SH-SY5Y (cell line): ENCODE measurements at regions not wholly inside any gene's neighbourhood (a gene's known extent, or its start where the extent isn't known, plus 50 kb on each side); places are given as distances from the start of the nearest gene placed in this dataset.

Source experiments
- GATA2 ChIP-seq: IDR thresholded peaks from 2 replicates; pipeline ENCODE4 v1.6.1; 2011; ENCODE audit warnings: mild to moderate bottlenecking, low read depth, low read length
- GATA3 ChIP-seq: IDR thresholded peaks from 2 replicates; pipeline ENCODE4 v1.6.1; 2011; ENCODE audit warnings: low read depth, mild to moderate bottlenecking, low read length, moderate library complexity

GRCh38 chr9:32875242-32875641 is 91.9 kb downstream of the TMEM215 start:
- TF ChIP-seq GATA2 = no peak
- no peak for TF ChIP-seq GATA3

- TF ChIP-seq GATA3 = no peak
- no peak for TF ChIP-seq GATA2
Observed at GRCh38 chr9:32875748-32876147, 92.4 kb downstream of the TMEM215 start.

- TF ChIP-seq GATA2 (no peak), GATA3 (no peak)
Observed at GRCh38 chr9:32877103-32877502, 93.8 kb downstream of the TMEM215 start.

- TF ChIP-seq GATA3 (no peak), GATA2 (no peak)
Observed at GRCh38 chr9:32877639-32878217, 94.4 kb downstream of the TMEM215 start.

GRCh38 chr9:32879335-32879734 is 96.0 kb downstream of the TMEM215 start:
- no peak for TF ChIP-seq GATA2
- no peak for TF ChIP-seq GATA3

GRCh38 chr9:32881948-32882347 is 98.6 kb downstream of the TMEM215 start:
- TF ChIP-seq GATA3 (no peak), GATA2 (no peak)

- TF ChIP-seq GATA2 (no peak), GATA3 (no peak)
Observed at GRCh38 chr9:32882705-32883104, 99.4 kb downstream of the TMEM215 start.

- no peak for TF ChIP-seq GATA3
- TF ChIP-seq GATA2 = no peak
Observed at GRCh38 chr9:32884482-32884881, 101.1 kb downstream of the TMEM215 start.

GRCh38 chr9:32886021-32886420 is 102.7 kb downstream of the TMEM215 start:
- TF ChIP-seq GATA2 = no peak
- no peak for TF ChIP-seq GATA3

- TF ChIP-seq GATA3 = no peak
- TF ChIP-seq GATA2 = no peak
Observed at GRCh38 chr9:32899181-32899580, 102.2 kb downstream of the APTX start.

- TF ChIP-seq GATA3 (no peak), GATA2 (no peak)
Observed at GRCh38 chr9:32899761-32900160, 101.7 kb downstream of the APTX start.

GRCh38 chr9:32906213-32906612 is 95.2 kb downstream of the APTX start:
- TF ChIP-seq GATA3 (no peak), GATA2 (no peak)

- no peak for TF ChIP-seq GATA2
- TF ChIP-seq GATA3 = no peak
Observed at GRCh38 chr9:32915802-32916201, 85.6 kb downstream of the APTX start.

GRCh38 chr9:32918628-32919027 is 82.8 kb downstream of the APTX start:
- TF ChIP-seq GATA3 (no peak), GATA2 (no peak)
